ENCODE measurements at regions not wholly inside any gene's neighbourhood (a gene's known extent, or its start where the extent isn't known, plus 50 kb on each side); places are given as distances from the start of the nearest gene placed in this dataset.

GRCh38 chr14:104469591-104469990 lies 110.0 kb upstream of the C14orf180 start:
- TF ChIP-seq CTCF (IDR thresholded peaks at IDR 0.05) (no peak), POLR2AphosphoS5 (IDR thresholded peaks at IDR 0.05) (no peak)

All from breast epithelium (tissue), 3 donors.